NCI-H1105 (cell line): ENCODE measurements at regions not wholly inside any gene's neighbourhood (a gene's known extent, or its start where the extent isn't known, plus 50 kb on each side); places are given as distances from the start of the nearest gene placed in this dataset.

Experiments used
- DNase-seq: peaks from one replicate; lab custom pipeline; 2025; lab: John Stamatoyannopoulos, UW

DNA sequence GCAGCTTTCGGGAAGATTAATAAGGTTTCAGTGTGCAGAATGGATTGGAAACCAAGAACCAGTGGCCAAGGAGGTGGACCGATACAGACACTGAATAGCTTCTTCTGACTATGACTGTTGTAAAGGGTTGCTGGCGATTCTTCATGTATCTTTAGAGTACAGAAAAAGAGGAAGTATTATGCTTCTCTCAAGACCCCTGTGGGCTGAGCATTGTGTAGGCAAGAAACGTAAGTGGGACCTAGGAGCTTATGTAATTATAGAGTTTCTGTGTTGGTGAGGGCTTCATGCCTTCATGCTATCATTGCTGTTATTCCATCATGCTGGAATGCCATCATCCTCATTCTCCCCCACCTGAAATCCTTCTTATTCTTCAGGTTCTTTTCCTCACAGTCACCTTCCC lies 105.4 kb upstream of the AKIRIN2 start:
- DNase-seq: no peak

GRCh38 chr6:87806635-87807034 lies 104.6 kb upstream of the AKIRIN2 start:
- peak; percentile 82 for DNase-seq

DNA sequence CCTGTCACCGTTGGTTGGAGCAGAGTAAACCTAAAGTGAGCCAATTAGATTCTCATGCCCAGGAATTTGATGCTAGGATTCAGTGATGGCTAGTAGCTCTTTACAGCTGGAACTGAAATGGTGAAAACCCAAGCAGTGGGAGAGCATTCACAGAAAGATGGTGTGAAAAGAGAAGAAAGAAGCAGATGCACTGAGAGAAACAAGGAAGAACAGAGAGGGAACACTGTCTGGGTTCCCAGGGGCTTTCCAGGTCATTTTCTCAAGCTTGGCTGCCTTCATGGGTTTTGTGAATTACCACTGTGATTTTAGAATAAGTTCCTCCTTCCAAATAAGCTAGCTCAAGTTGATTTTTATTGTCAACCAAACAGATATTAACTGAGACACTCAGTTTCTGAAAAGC lies 104.1 kb upstream of the AKIRIN2 start:
- no peak for DNase-seq

GRCh38 chr6:87803791-87804190 lies 101.8 kb upstream of the AKIRIN2 start:
- no peak for DNase-seq

GRCh38 chr6:87799651-87800050 lies 97.6 kb upstream of the AKIRIN2 start:
- DNase-seq: no peak

DNA sequence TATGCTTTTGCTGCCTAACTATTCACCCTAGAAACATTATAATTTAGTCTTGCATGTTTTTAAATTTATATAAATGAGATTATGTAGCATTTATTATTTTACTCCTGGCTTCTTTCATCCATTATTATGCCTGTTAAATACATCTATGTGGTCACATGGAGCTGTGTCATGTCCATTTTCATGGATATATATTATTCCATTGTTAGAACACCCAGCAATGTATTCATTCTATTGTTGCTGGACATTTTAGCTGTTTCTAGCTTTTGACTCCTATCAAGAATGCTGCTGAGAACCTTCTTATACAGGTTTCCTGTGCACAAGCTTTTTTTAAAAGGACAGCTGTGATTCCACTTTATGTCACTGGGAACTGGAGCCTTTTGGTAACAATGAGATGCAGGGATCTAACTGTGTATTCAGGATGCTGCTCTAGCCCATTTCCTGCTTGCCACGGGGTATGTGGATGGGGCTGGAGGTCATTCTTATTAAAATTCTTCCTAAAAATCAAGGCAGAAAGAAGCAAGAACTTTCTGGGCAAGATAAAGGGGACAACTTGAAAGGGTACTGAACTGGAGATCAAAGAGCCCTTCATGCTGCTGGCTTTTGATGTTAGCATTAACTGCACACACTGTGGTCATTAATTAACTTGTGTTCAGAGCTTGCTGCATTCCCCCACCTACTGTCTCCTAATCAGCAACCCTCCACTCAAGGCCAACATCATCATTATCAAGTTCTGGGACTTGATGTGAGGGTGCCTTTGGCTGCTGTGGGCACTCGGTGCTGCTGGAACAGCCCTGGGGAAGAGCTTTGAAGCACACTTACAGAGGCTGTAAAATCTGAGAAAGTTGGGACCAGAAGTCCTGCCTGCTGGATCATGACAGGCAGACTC lies 96.6 kb upstream of the AKIRIN2 start:
- no peak for DNase-seq

DNA sequence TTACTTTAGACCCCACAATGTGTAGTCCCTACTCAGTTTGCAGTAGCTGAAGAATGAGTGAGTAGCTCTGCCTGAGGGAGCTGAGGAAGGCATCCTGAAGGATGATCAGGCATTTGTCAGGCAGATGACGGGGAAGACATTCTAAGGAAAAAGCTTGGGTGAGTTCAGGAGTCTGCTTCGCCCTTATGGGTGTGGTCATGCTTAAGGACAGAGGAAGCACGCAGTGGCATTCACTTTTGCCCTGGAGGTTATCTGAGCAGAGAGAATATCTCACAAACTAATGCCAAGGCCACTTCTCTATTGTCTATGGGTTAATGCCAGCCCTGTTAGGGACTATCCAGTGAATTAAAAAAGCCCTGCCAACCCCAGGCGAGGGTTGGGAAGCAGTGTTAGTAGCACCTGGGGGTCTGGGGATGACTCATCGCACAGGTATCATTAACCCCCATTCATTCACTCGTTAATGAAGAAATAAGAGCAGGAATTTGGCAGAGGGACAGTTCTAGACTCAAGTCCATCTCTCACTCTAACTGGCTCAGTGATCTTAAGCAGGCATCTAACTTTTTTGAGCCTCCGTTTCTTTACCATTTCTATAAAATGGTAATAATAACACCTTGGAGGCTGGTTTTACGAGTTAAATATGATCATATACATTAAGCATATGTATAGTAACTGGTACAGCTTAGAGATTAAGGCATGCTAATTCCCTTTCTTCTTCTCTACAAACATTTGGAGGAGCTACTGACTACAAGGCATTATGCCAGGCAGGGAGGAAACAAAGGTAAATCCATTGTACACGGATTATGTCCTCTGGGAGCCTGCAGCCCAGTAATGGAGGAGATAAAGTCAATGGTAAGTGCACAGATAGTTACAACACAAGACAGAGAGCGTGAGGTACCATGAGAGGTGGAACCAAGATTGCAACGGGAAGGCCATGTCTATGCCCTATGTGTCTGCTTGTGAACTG lies 93.2 kb upstream of the AKIRIN2 start:
- no peak for DNase-seq

DNA sequence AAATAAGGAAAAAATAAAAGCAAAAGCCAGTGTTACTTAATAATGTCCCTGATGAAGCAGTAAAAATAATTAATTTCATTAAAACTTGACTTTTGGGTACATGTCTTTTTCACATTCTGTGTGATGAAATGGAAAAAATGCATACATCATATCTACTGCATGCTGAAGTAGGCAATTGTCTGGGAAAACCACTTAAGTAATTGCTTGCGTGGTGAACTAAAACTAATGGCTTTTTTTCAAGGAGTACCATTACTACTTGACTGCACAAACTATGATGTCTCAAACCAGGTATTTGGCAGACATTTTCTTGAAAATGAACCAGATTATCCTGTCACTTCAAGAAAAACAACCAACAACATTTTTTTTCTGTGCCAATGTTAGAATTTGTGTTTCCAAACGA lies 91.3 kb upstream of the AKIRIN2 start:
- no peak for DNase-seq

DNA sequence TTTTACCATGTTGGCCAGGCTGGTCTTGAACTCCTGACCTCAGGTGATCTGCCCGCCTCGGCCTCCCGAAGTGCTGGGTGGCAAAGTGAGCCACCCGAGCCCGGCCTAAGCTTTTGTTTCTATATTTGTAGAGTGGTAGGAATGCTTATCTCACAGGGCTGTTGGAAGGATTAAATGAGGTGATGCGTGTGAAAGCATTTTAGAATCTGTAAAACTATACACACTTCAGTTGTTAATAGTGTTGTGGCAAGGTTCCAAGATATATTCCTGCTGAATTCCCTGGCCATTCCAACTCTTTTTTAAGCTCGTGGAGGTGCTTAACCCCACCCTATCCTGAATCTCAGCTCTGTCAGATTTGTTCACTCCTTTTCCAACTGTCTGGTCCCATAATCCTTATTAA lies 89.9 kb upstream of the AKIRIN2 start:
- DNase-seq: no peak

DNA sequence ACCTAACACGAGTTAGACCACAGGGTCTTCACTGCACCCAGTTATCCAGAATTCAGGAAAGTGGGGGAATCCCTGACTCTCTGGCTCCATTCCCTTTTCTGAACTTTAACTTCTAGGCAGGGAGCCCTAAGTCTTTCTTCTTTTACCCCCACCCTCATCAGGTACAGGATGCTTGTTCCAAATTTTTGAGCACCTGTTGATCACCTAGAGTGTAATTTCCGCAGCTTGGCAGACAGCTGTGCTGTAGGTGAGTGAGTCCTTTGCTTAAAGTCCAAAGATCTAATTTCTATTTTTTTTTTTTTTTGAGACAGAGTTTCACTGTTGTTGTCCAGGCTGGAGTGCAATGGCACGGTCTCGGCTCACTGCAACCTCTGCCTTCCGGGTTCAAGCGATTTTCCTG lies 89.5 kb upstream of the AKIRIN2 start:
- no peak for DNase-seq

- no peak for DNase-seq
Measured at GRCh38 chr6:87791029-87791428, 89.0 kb upstream of the AKIRIN2 start.

GRCh38 chr6:87789900-87790290 lies 87.9 kb upstream of the AKIRIN2 start:
- DNase-seq: no peak

GRCh38 chr6:87789198-87789899 lies 87.3 kb upstream of the AKIRIN2 start:
- DNase-seq: peak; percentile 75

GRCh38 chr6:87788141-87788540 lies 86.1 kb upstream of the AKIRIN2 start:
- no peak for DNase-seq

DNA sequence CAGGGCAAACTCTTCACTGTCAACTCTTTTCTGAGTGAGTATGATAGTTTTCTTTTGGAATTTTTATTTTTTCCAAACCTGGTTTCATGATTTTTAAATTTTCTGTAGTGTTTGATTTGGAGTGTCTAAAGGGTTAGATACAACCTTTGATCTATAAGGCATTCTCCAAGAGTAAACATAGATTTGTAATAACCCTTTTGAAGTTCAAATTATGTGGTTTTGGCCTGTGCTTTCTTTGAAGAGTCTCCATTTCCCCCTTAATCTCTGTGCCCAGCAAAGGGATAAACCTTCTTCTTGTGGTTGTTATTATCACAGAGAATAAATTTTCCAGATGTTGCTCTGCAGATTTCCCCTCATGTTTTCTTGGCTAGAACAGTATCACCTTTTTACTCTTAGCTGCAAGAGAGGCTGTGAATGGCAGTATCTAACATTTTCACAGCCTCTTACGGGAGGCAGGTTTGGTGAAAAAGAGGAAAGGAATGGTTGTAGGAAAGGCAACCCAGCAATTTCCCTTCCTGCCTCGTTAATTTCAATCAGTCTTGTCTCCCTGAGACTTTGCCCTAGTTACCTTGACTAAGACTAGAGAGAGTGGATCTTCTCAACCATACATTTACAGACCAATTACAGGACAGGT lies 83.3 kb upstream of the AKIRIN2 start:
- no peak for DNase-seq

DNA sequence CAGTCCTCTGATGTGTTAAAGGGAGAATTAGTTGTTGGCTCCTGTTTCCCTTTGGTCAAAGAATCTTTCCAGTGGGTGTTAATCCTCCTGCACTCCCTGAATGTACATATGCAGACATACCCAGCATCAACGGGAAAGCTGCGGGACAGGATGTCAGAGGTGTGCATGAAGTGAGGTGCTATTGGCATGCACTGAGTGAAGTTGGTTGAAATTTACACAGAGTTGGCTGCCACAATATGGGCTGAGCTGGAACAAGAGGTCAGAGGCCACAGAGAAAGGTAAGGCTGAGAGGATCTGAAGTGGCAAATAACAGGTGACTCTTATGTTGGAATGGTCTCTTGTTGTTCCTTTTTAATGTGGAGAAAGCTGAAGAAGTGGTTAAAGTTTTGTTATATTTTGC lies 82.7 kb upstream of the AKIRIN2 start:
- DNase-seq: no peak

- no peak for DNase-seq
Measured at GRCh38 chr6:87784051-87784450, 82.0 kb upstream of the AKIRIN2 start.

GRCh38 chr6:87779542-87779941 lies 77.5 kb upstream of the AKIRIN2 start:
- DNase-seq: no peak

GRCh38 chr6:87772597-87773530 lies 70.8 kb upstream of the AKIRIN2 start:
- no peak for DNase-seq

GRCh38 chr6:87767478-87767877 lies 65.4 kb upstream of the AKIRIN2 start:
- no peak for DNase-seq

GRCh38 chr6:87766211-87766610 lies 64.2 kb upstream of the AKIRIN2 start:
- DNase-seq: no peak
